SW480 (cell line): ENCODE measurements at regions not wholly inside any gene's neighbourhood (a gene's known extent, or its start where the extent isn't known, plus 50 kb on each side); places are given as distances from the start of the nearest gene placed in this dataset.
"Not testable (repeated sequence)": the region's sequence is repeated elsewhere in the genome, so short reads cannot be mapped to it uniquely, and the experiment has no call there.

ENCODE experiments used
- DNase-seq: peaks from one replicate; pipeline ENCODE4 v3.0.0-alpha.2; 2016; ENCODE audit warnings: low spot score

- DNase-seq: no peak
Observed at GRCh38 chr12:22115711-22116110, 69.7 kb downstream of the CMAS start.

DNA sequence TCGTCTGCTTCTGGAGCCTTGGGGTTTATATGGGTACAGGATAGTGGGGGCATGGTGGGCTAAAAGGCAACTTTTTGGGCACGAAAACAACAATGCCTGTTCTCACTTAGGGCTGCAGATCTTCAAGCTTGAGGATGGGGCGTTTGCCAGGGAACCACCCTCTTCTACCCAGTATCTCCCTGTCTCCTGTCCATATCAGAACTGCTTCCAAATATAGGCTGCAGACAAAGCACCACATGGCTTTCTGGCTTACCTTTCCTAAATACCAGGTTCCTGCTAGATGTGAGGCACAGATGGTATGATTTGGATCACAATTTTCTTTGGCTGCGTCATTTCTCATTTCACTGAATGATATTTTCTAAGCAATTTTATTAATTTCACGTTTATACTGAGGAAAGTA is 70.4 kb downstream of the CMAS start:
- DNase-seq: no peak

- no peak for DNase-seq
Observed at GRCh38 chr12:22117563-22118237, 71.7 kb downstream of the CMAS start.

DNA sequence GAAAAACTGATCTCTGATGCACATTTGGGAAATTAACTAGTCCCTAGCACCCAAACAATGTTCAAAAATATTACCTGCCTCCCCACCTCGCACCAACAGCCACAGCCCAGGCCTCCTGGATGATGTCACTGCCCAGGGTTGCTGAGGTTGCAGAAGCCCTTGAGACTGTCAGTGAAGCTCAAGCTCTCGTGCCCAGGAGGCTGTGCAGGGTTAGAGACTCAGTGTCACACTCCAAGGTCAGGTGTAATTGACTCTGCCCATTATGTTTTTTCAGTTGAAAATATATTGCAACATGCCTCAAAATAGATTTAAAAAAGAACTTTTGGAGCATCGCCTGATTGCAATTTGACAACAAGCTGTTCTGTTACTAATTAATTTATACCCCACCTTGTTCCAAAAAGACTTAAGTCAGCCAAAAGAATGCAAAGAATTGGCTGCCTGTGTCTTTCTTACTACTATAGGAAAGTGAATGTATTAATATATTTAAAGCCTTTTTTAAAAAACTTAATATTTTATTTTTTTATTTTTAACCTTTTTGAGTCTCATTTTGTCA is 72.3 kb downstream of the CMAS start:
- no peak for DNase-seq

DNA sequence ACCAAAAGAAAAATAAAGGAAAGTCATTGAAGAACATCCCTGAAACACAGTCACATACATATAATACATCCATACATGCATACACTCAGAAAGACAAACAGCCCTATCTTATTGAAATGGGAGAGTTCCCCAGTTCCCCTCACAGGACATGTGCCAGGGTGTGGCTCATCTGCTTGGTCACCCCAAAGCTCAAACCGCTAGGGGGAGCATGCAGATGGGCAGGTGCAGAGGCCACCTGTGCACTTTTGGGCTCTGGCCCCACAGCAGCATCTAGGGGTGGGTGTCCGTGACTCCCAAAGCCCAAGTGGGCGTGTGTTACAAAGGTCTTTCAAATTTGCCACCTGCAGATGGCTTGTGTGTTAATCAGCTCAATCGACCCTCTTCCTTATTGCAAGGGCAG is 75.2 kb downstream of the CMAS start:
- peak; percentile 55 for DNase-seq

GRCh38 chr12:22122359-22122758 is 76.3 kb downstream of the CMAS start:
- DNase-seq: no peak

- DNase-seq: no peak
Observed at GRCh38 chr12:22124987-22125386, 79.0 kb downstream of the CMAS start.

GRCh38 chr12:22126101-22126500 is 80.1 kb downstream of the CMAS start:
- not testable (repeated sequence) for DNase-seq

GRCh38 chr12:22126758-22127157 is 80.7 kb downstream of the CMAS start:
- no peak for DNase-seq

- no peak for DNase-seq
Observed at GRCh38 chr12:22130671-22131070, 84.7 kb downstream of the CMAS start.

DNA sequence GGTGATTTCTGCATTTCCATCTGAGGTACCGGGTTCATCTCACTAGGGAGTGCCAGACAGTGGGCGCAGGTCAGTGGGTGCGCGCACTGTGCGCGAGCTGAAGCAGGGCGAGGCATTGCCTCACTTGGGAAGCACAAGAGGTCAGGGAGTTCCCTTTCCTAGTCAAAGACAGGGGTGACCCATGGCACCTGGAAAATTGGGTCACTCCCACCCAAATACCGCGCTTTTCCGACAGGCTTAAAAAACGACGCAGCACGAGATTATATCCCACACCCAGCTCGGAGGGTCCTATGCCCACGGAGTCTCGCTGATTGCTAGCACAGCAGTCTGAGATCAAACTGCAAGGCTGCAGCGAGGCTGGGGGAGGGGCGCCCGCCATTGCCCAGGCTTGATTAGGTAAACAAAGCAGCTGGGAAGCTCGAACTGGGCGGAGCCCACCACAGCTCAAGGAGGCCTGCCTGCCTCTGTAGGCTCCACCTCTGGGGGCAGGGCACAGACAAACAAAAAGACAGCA is 90.6 kb downstream of the CMAS start:
- DNase-seq: not testable (repeated sequence)
